RWPE2 (cell line): ENCODE measurements at regions not wholly inside any gene's neighbourhood (a gene's known extent, or its start where the extent isn't known, plus 50 kb on each side); places are given as distances from the start of the nearest gene placed in this dataset.

Source experiments
- ATAC-seq: fragments of 200-7000 bp; cut with Tn5 transposase; 3 replicates; pipeline ENCODE4 v1.9.1; 2021; ENCODE audit warnings: low read depth
- DNase-seq: peaks from one replicate; pipeline ENCODE4 v3.0.0-alpha.2; 2020; ENCODE audit warnings: low spot score
- H3K27ac ChIP-seq: fragments of 450-650 bp; 2 replicates; pipeline ENCODE4 v1.5.1; 2017; ENCODE audit warnings: mild to moderate bottlenecking; ENCODE audit not compliant: poor library complexity, severe bottlenecking
- H3K27me3 ChIP-seq: fragments of 250-450 bp; sonication (Bioruptor Pico); 2 replicates; pipeline ENCODE4 v1.5.1; 2021; ENCODE audit warnings: mild to moderate bottlenecking, moderate library complexity; ENCODE audit not compliant: insufficient read depth, poor library complexity, severe bottlenecking
- H3K36me3 ChIP-seq: fragments of 250-450 bp; sonication (Bioruptor Pico); 2 replicates; pipeline ENCODE4 v1.5.1; 2020; ENCODE audit warnings: low read depth, mild to moderate bottlenecking, moderate library complexity
- H3K4me1 ChIP-seq: fragments of 250-450 bp; sonication (Bioruptor Pico); 2 replicates; pipeline ENCODE4 v1.5.1; 2021; ENCODE audit warnings: mild to moderate bottlenecking, moderate library complexity; ENCODE audit not compliant: insufficient read depth, poor library complexity, severe bottlenecking
- H3K4me3 ChIP-seq: fragments of 250-450 bp; sonication (Bioruptor Pico); 2 replicates; pipeline ENCODE4 v1.5.1; 2021; ENCODE audit warnings: mild to moderate bottlenecking, moderate library complexity; ENCODE audit not compliant: severe bottlenecking
- H3K9me3 ChIP-seq: fragments of 250-450 bp; sonication (Bioruptor Pico); 2 replicates; pipeline ENCODE4 v1.5.1; 2021; ENCODE audit warnings: mild to moderate bottlenecking, moderate library complexity; ENCODE audit not compliant: severe bottlenecking
- CTCF ChIP-seq: fragments of 450-650 bp; IDR thresholded peaks from one replicate; pipeline ENCODE4 v1.5.1; 2017; ENCODE audit warnings: mild to moderate bottlenecking, moderate library complexity; ENCODE audit not compliant: poor library complexity, severe bottlenecking

- H3K4me1 ChIP-seq: no peaks in the 10 kb centered on the region
- ATAC-seq (no peak), DNase-seq (no peak)
- TF ChIP-seq CTCF: no peak
- H3K36me3 ChIP-seq: no peaks in the 10 kb centered on the region
- H3K9me3 ChIP-seq: no peaks in the 10 kb centered on the region
- H3K27ac ChIP-seq: no peak overlapping the region
- H3K4me3 ChIP-seq: no peak overlapping the region
- no peaks in the 10 kb centered on the region for H3K27me3 ChIP-seq
Measured at GRCh38 chr1:240712014-240712731, 100.2 kb upstream of the GREM2 start.

GRCh38 chr1:240711020-240711419 lies 99.1 kb upstream of the GREM2 start:
- H3K27ac ChIP-seq: no peak overlapping the region
- no peaks in the 10 kb centered on the region for H3K4me1 ChIP-seq
- H3K36me3 ChIP-seq: no peaks in the 10 kb centered on the region
- H3K4me3 ChIP-seq: no peak overlapping the region
- TF ChIP-seq CTCF: no peak
- ATAC-seq: no peak
- DNase-seq: no peak
- H3K27me3 ChIP-seq: no peaks in the 10 kb centered on the region
- no peaks in the 10 kb centered on the region for H3K9me3 ChIP-seq

- no peak for DNase-seq
- H3K4me1 ChIP-seq: no peaks in the 10 kb centered on the region
- H3K36me3 ChIP-seq: no peaks in the 10 kb centered on the region
Measured at GRCh38 chr1:240709676-240710075, 97.7 kb upstream of the GREM2 start.

GRCh38 chr1:240706150-240706935 lies 94.4 kb upstream of the GREM2 start:
- DNase-seq: no peak
- ATAC-seq: no peak
- no peak for TF ChIP-seq CTCF
- Histone ChIP-seq H3K9me3 (no peaks in the 10 kb centered on the region), H3K27me3 (no peaks in the 10 kb centered on the region), H3K4me1 (no peaks in the 10 kb centered on the region), H3K36me3 (no peaks in the 10 kb centered on the region), H3K4me3 (no peak overlapping the region), H3K27ac (no peak overlapping the region)

More at GRCh38 chr1:240709676-240710075, 97.7 kb upstream of the GREM2 start:
- no peak for ATAC-seq
- Histone ChIP-seq H3K4me3 (no peak overlapping the region), H3K27me3 (no peaks in the 10 kb centered on the region), H3K27ac (no peak overlapping the region), H3K9me3 (no peaks in the 10 kb centered on the region)
- no peak for TF ChIP-seq CTCF

GRCh38 chr1:240705579-240705978 lies 93.6 kb upstream of the GREM2 start:
- Histone ChIP-seq H3K27ac (no peak overlapping the region), H3K4me3 (no peak overlapping the region), H3K9me3 (no peaks in the 10 kb centered on the region), H3K4me1 (no peaks in the 10 kb centered on the region), H3K36me3 (no peaks in the 10 kb centered on the region), H3K27me3 (no peaks in the 10 kb centered on the region)
- DNase-seq (no peak), ATAC-seq (no peak)
- TF ChIP-seq CTCF: no peak
